Small intestine (tissue), 7 donors: ENCODE measurements at regions not wholly inside any gene's neighbourhood (a gene's known extent, or its start where the extent isn't known, plus 50 kb on each side); places are given as distances from the start of the nearest gene placed in this dataset.
A peak's percentile ranks its signal among the peaks of the same experiment; 100 is the strongest.

Experiments
- DNase-seq, 2 donors: peaks; one replicate each; pipeline versions ENCODE4 v3.0.0 to v3.0.0-alpha.2; 2013
- FAIRE-seq: peaks from 2 replicates; lab custom pipeline; 2012; peaks lifted over from hg19 to GRCh38; lab: Jason Lieb, UNC
- H3K27ac ChIP-seq, 3 donors: one replicate each; pipeline ENCODE4 v1.5.1; 2013; ENCODE audit warnings: low read length in 2 of 3, mild to moderate bottlenecking in 2 of 3, control low read depth in 1 of 3, inconsistent platforms in 1 of 3, low read depth in 1 of 3, moderate library complexity in 1 of 3
- H3K27me3 ChIP-seq, 3 donors: one replicate each; pipeline ENCODE4 v1.6.1; 2013; ENCODE audit warnings: low read length in 3 of 3, inconsistent platforms in 1 of 3; ENCODE audit not compliant: control insufficient read depth in 3 of 3, insufficient read depth in 3 of 3
- H3K36me3 ChIP-seq, 3 donors: one replicate each; pipeline ENCODE4 v1.6.1; 2013; ENCODE audit warnings: low read length in 3 of 3, inconsistent platforms in 1 of 3, low read depth in 1 of 3, mild to moderate bottlenecking in 1 of 3, moderate library complexity in 1 of 3; ENCODE audit not compliant: control insufficient read depth in 3 of 3, insufficient read depth in 2 of 3
- H3K4me1 ChIP-seq, 3 donors: one replicate each; pipeline ENCODE4 v1.6.1; 2013; ENCODE audit warnings: low read length in 2 of 3, inconsistent platforms in 1 of 3, low read depth in 1 of 3, mild to moderate bottlenecking in 1 of 3, moderate library complexity in 1 of 3; ENCODE audit not compliant: control insufficient read depth in 3 of 3, insufficient read depth in 2 of 3
- H3K4me3 ChIP-seq, 3 donors: one replicate each; pipeline ENCODE4 v1.5.1; 2013; ENCODE audit warnings: low read length in 3 of 3, control low read depth in 1 of 3, inconsistent platforms in 1 of 3, low read depth in 1 of 3, mild to moderate bottlenecking in 1 of 3, moderate library complexity in 1 of 3
- H3K9me3 ChIP-seq, 2 donors: one replicate each; pipeline ENCODE4 v1.6.1; 2013; ENCODE audit warnings: low read depth in 1 of 2, low read length in 1 of 2; ENCODE audit not compliant: control insufficient read depth in 2 of 2, insufficient read depth in 1 of 2
- WGBS, 3 donors: extraction: QIAGEN DNeasy Blood & Tissue Kit; methylation state at CpG; one replicate each; pipeline ENCODE4 v1.1.7; 2013; 5-methylcytosine and 5-hydroxymethylcytosine counted together
- donor health status: healthy with polysubstance abuse.
- donor health status: control.
- donor health status: control.
- donor health status: Bipolar disorder and iron deficiency.
- donor health status: healthy.

- no peaks in the 10 kb centered on the region for H3K4me1 ChIP-seq
- H3K27me3 ChIP-seq, result no peaks in the 10 kb centered on the region
- no peak overlapping the region for H3K27ac ChIP-seq
- 78 to 93% (median 92%) methylated on average over 2 of the region's 2 CpGs for WGBS, 3 donors
- H3K36me3 ChIP-seq, result no peaks in the 10 kb centered on the region
- no peaks in the 10 kb centered on the region for H3K9me3 ChIP-seq
- DNase-seq (no peak), FAIRE-seq (no peak)
- no peak overlapping the region for H3K4me3 ChIP-seq
Measured at GRCh38 chr12:24084800-24085199, 135.3 kb upstream of the SOX5 start.

GRCh38 chr12:24083838-24084237, 134.4 kb upstream of the SOX5 start:
- Histone ChIP-seq H3K4me3 (no peak overlapping the region), H3K27ac (no peak overlapping the region), H3K4me1 (peaks cover 0 to 3% (median 0%) of the 10 kb centered on the region in 3 donors), H3K36me3 (no peaks in the 10 kb centered on the region), H3K27me3 (no peaks in the 10 kb centered on the region), H3K9me3 (no peaks in the 10 kb centered on the region)
- WGBS, 3 donors, result 56 to 77% (median 65%) methylated on average over 3 of the region's 3 CpGs
- DNase-seq (no peak), FAIRE-seq (no peak)

GRCh38 chr12:24081606-24082005, 132.1 kb upstream of the SOX5 start:
- H3K9me3 ChIP-seq, result no peaks in the 10 kb centered on the region
- H3K36me3 ChIP-seq, result no peaks in the 10 kb centered on the region
- WGBS, 3 donors, result 76 to 84% (median 76%) methylated on average over 7 of the region's 7 CpGs
- DNase-seq (no peak), FAIRE-seq (no peak)
- H3K27me3 ChIP-seq, result no peaks in the 10 kb centered on the region
- H3K4me3 ChIP-seq, result no peak overlapping the region
- H3K4me1 ChIP-seq, result peaks cover 0 to 6% (median 0%) of the 10 kb centered on the region in 3 donors
- no peak overlapping the region for H3K27ac ChIP-seq

GRCh38 chr12:24081092-24081529, 131.6 kb upstream of the SOX5 start:
- H3K4me1 ChIP-seq, result peaks cover 0 to 6% (median 0%) of the 10 kb centered on the region in 3 donors
- H3K9me3 ChIP-seq, result no peaks in the 10 kb centered on the region
- H3K27ac ChIP-seq, result no peak overlapping the region
- 69 to 77% (median 77%) methylated on average over 4 of the region's 4 CpGs for WGBS, 3 donors
- no peaks in the 10 kb centered on the region for H3K36me3 ChIP-seq
- no peak for DNase-seq
- FAIRE-seq, result no peak
- no peak overlapping the region for H3K4me3 ChIP-seq
- H3K27me3 ChIP-seq, result no peaks in the 10 kb centered on the region

GRCh38 chr12:24080465-24080864, 131.0 kb upstream of the SOX5 start:
- Histone ChIP-seq H3K4me1 (peaks cover 0 to 6% (median 0%) of the 10 kb centered on the region in 3 donors), H3K27ac (no peak overlapping the region), H3K36me3 (no peaks in the 10 kb centered on the region), H3K27me3 (no peaks in the 10 kb centered on the region), H3K4me3 (no peak overlapping the region), H3K9me3 (no peaks in the 10 kb centered on the region)
- DNase-seq, result peak in 1 of 2 donors; percentile 48
- FAIRE-seq, result no peak

- Histone ChIP-seq H3K27me3 (no peaks in the 10 kb centered on the region), H3K4me3 (no peak overlapping the region), H3K27ac (peak overlapping the region in 1 of 3 donors; percentile 47), H3K9me3 (no peaks in the 10 kb centered on the region), H3K36me3 (no peaks in the 10 kb centered on the region), H3K4me1 (peaks cover 0 to 6% (median 0%) of the 10 kb centered on the region in 3 donors)
- 40 to 83% (median 54%) methylated on average over 2 of the region's 2 CpGs for WGBS, 3 donors
- DNase-seq, result no peak
- no peak for FAIRE-seq
Measured at GRCh38 chr12:24079083-24079482, 129.6 kb upstream of the SOX5 start.

- Histone ChIP-seq H3K4me3 (no peak overlapping the region), H3K27me3 (no peaks in the 10 kb centered on the region), H3K27ac (peak overlapping the region in 1 of 3 donors; percentile 47), H3K36me3 (no peaks in the 10 kb centered on the region), H3K4me1 (peaks cover 0 to 6% (median 0%) of the 10 kb centered on the region in 3 donors), H3K9me3 (no peaks in the 10 kb centered on the region)
- FAIRE-seq (no peak), DNase-seq (peak in 1 of 2 donors; percentile 74)
- WGBS, 3 donors, result 13 to 30% (median 28%) methylated on average over 1 of the region's 1 CpG
Measured at GRCh38 chr12:24078318-24078765, 128.9 kb upstream of the SOX5 start.

- Histone ChIP-seq H3K4me1 (peaks cover 0 to 6% (median 0%) of the 10 kb centered on the region in 3 donors), H3K27ac (no peak overlapping the region), H3K9me3 (no peaks in the 10 kb centered on the region), H3K36me3 (no peaks in the 10 kb centered on the region), H3K4me3 (no peak overlapping the region), H3K27me3 (no peaks in the 10 kb centered on the region)
- no peak for FAIRE-seq
- 73 to 85% (median 73%) methylated on average over 5 of the region's 5 CpGs for WGBS, 3 donors
- no peak for DNase-seq
Measured at GRCh38 chr12:24077161-24077560, 127.7 kb upstream of the SOX5 start.

- no peak overlapping the region for H3K27ac ChIP-seq
- DNase-seq, result no peak
- H3K9me3 ChIP-seq, result no peaks in the 10 kb centered on the region
- no peaks in the 10 kb centered on the region for H3K36me3 ChIP-seq
- no peaks in the 10 kb centered on the region for H3K27me3 ChIP-seq
- 78 to 92% (median 92%) methylated on average over 1 of the region's 1 CpG for WGBS, 3 donors
- H3K4me1 ChIP-seq, result peaks cover 0 to 6% (median 0%) of the 10 kb centered on the region in 3 donors
- FAIRE-seq, result no peak
- H3K4me3 ChIP-seq, result no peak overlapping the region
Measured at GRCh38 chr12:24075650-24076049, 126.2 kb upstream of the SOX5 start.
